GM23338 (cell line): ENCODE measurements at regions not wholly inside any gene's neighbourhood (a gene's known extent, or its start where the extent isn't known, plus 50 kb on each side); places are given as distances from the start of the nearest gene placed in this dataset.

ENCODE experiments used
- EZH2 ChIP-seq: fragments of 200-600 bp; sonication (generic); IDR thresholded peaks from one replicate; pipeline ENCODE4 v1.8.0; 2017; ENCODE audit warnings: antibody characterized with exemption, mild to moderate bottlenecking, low read depth; ENCODE audit not compliant: unreplicated experiment
- POLR2AphosphoS5 ChIP-seq: IDR thresholded peaks from 2 replicates; pipeline ENCODE4 v1.6.1; 2016; ENCODE audit warnings: antibody characterized with exemption, low read depth
- TF ChIP-seq, protein P1 (sequence below), 2 experiments: fragments of 200-600 bp in 1 of 2; sonication (generic) in 1 of 2; conservative IDR thresholded peaks; 2 replicates each; pipeline versions ENCODE4 v1.5.1 to v1.6.1; 2016 to 2017; ENCODE audit warnings: antibody characterized with exemption in 2 of 2, low read depth in 2 of 2, mild to moderate bottlenecking in 2 of 2, moderate library complexity in 1 of 2
- TF ChIP-seq, protein P2 (sequence below): IDR thresholded peaks from 2 replicates; pipeline ENCODE4 v1.6.1; 2016; ENCODE audit warnings: antibody characterized with exemption

DNA sequence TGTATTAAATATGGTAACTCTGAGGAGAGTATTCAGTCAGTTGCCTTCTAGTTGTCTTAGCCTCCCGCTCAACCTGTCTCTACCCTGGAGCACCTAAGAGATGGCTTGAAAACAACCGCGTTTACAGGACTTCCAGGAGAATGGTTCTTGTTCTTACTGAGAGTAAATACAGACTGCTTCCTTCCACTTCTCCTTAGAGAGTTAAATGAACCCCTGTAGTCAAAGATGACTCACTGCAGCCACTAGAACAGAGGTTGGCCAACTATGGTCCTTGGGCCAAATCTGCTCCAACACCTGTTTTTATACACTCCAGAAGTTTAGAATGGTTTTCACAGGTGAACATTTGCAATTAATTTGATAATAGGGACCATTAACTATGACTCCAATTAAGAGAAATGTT is 60.1 kb upstream of the ASB17 start:
- TF ChIP-seq, protein P1, sequence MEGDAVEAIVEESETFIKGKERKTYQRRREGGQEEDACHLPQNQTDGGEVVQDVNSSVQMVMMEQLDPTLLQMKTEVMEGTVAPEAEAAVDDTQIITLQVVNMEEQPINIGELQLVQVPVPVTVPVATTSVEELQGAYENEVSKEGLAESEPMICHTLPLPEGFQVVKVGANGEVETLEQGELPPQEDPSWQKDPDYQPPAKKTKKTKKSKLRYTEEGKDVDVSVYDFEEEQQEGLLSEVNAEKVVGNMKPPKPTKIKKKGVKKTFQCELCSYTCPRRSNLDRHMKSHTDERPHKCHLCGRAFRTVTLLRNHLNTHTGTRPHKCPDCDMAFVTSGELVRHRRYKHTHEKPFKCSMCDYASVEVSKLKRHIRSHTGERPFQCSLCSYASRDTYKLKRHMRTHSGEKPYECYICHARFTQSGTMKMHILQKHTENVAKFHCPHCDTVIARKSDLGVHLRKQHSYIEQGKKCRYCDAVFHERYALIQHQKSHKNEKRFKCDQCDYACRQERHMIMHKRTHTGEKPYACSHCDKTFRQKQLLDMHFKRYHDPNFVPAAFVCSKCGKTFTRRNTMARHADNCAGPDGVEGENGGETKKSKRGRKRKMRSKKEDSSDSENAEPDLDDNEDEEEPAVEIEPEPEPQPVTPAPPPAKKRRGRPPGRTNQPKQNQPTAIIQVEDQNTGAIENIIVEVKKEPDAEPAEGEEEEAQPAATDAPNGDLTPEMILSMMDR (conservative IDR thresholded peaks at IDR 0.05; ENCODE audit: low read depth in 2 of 2): no peak
- TF ChIP-seq, protein P2, sequence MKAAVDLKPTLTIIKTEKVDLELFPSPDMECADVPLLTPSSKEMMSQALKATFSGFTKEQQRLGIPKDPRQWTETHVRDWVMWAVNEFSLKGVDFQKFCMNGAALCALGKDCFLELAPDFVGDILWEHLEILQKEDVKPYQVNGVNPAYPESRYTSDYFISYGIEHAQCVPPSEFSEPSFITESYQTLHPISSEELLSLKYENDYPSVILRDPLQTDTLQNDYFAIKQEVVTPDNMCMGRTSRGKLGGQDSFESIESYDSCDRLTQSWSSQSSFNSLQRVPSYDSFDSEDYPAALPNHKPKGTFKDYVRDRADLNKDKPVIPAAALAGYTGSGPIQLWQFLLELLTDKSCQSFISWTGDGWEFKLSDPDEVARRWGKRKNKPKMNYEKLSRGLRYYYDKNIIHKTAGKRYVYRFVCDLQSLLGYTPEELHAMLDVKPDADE: no peak
- TF ChIP-seq POLR2AphosphoS5 (no peak), EZH2 (no peak)
